ENCODE measurements at regions not wholly inside any gene's neighbourhood (a gene's known extent, or its start where the extent isn't known, plus 50 kb on each side); places are given as distances from the start of the nearest gene placed in this dataset.

GRCh38 chr14:57087841-57088240, 180.9 kb downstream of the EXOC5 start:
- TF ChIP-seq CTCF (conservative IDR thresholded peaks at IDR 0.05) (no peak), ZFX (IDR thresholded peaks at IDR 0.05) (no peak)
